Endothelial cell (in vitro differentiated cells): ENCODE measurements at regions not wholly inside any gene's neighbourhood (a gene's known extent, or its start where the extent isn't known, plus 50 kb on each side); places are given as distances from the start of the nearest gene placed in this dataset.

Source experiments
- DNase-seq: peaks from one replicate; pipeline ENCODE4 v3.0.0; 2021; ENCODE audit warnings: low spot score
- H3K27ac Mint-ChIP-seq: one replicate; pipeline ENCODE4 v1.8.0; 2021; ENCODE audit warnings: mixed read lengths, inconsistent platforms; ENCODE audit not compliant: unreplicated experiment
- H3K27me3 Mint-ChIP-seq: one replicate; pipeline ENCODE4 v1.8.0; 2021; ENCODE audit warnings: mild to moderate bottlenecking, moderate library complexity, mixed read lengths, inconsistent platforms; ENCODE audit not compliant: unreplicated experiment
- H3K36me3 Mint-ChIP-seq: one replicate; pipeline ENCODE4 v1.8.0; 2021; ENCODE audit warnings: mild to moderate bottlenecking, low read depth, mixed read lengths, inconsistent platforms; ENCODE audit not compliant: unreplicated experiment
- H3K4me1 Mint-ChIP-seq: one replicate; pipeline ENCODE4 v1.8.0; 2021; ENCODE audit warnings: mild to moderate bottlenecking, mixed read lengths, inconsistent platforms; ENCODE audit not compliant: unreplicated experiment
- H3K4me3 Mint-ChIP-seq: one replicate; pipeline ENCODE4 v1.8.0; 2021; ENCODE audit warnings: mild to moderate bottlenecking, mixed read lengths, inconsistent platforms; ENCODE audit not compliant: unreplicated experiment
- H3K9me3 Mint-ChIP-seq: one replicate; pipeline ENCODE4 v1.8.0; 2021; ENCODE audit warnings: mixed read lengths, inconsistent platforms; ENCODE audit not compliant: unreplicated experiment
- CTCF ChIP-seq: fragments of 200-600 bp; sonication (generic); IDR thresholded peaks from one replicate; pipeline ENCODE4 v1.5.0; 2021; ENCODE audit warnings: antibody characterized with exemption; ENCODE audit not compliant: unreplicated experiment

GRCh38 chr10:32110790-32111189 is 54.6 kb upstream of the KIF5B start:
- no peak for DNase-seq
- Mint-ChIP-seq H3K4me3 (no peak overlapping the region), H3K27me3 (no peaks in the 10 kb centered on the region), H3K27ac (no peak overlapping the region), H3K4me1 (no peaks in the 10 kb centered on the region), H3K36me3 (no peaks in the 10 kb centered on the region), H3K9me3 (no peaks in the 10 kb centered on the region)
- no peak for TF ChIP-seq CTCF

GRCh38 chr10:32109603-32110002 is 53.4 kb upstream of the KIF5B start:
- no peak overlapping the region for H3K4me3 Mint-ChIP-seq
- DNase-seq = no peak
- peaks cover 2% of the 10 kb centered on the region for H3K27me3 Mint-ChIP-seq
- H3K27ac Mint-ChIP-seq = no peak overlapping the region
- peaks cover under 1% of the 10 kb centered on the region for H3K4me1 Mint-ChIP-seq
- no peaks in the 10 kb centered on the region for H3K9me3 Mint-ChIP-seq
- TF ChIP-seq CTCF = no peak
- no peaks in the 10 kb centered on the region for H3K36me3 Mint-ChIP-seq
